ENCODE measurements at regions not wholly inside any gene's neighbourhood (a gene's known extent, or its start where the extent isn't known, plus 50 kb on each side); places are given as distances from the start of the nearest gene placed in this dataset.

- Mint-ChIP-seq H3K9me3 (peaks cover 18% of the 10 kb centered on the region), H3K4me1 (peaks cover 28% of the 10 kb centered on the region), H3K4me3 (no peak overlapping the region), H3K27ac (no peak overlapping the region), H3K36me3 (peaks cover 14% of the 10 kb centered on the region), H3K27me3 (ENCODE audit: low read depth) (peaks cover 32% of the 10 kb centered on the region)
- CTCF ChIA-PET, result no interaction called here
- ATAC-seq (no peak), DNase-seq (ENCODE audit: low spot score) (no peak)
- TF ChIP-seq ZNF512 (CRISPR knock-in tag; IDR thresholded peaks at IDR 0.05; ENCODE audit: borderline replicate concordance) (no peak), AFF4 (CRISPR knock-in tag; IDR thresholded peaks at IDR 0.05; ENCODE audit: borderline replicate concordance) (no peak), HMGA2 (CRISPR knock-in tag; IDR thresholded peaks at IDR 0.05) (no peak), RELA (CRISPR knock-in tag; IDR thresholded peaks at IDR 0.05; ENCODE audit: borderline replicate concordance) (no peak), ETV6 (CRISPR knock-in tag; IDR thresholded peaks at IDR 0.05) (no peak), E2F5 (CRISPR knock-in tag; IDR thresholded peaks at IDR 0.05) (no peak), SOX15 (CRISPR knock-in tag; IDR thresholded peaks at IDR 0.05) (no peak), ZNF416 (CRISPR knock-in tag; IDR thresholded peaks at IDR 0.05) (no peak), SMAD3 (CRISPR knock-in tag; IDR thresholded peaks at IDR 0.05; ENCODE audit: borderline replicate concordance) (no peak)
- POLR2A ChIA-PET, result no interaction called here
These were observed 206.8 kb upstream of the ARG1 start for GRCh38 chr6:131366223-131366622.

GRCh38 chr6:131367206-131367873 lies 205.7 kb upstream of the ARG1 start:
- no peak for DNase-seq (ENCODE audit: low spot score)
- H3K4me1 Mint-ChIP-seq, result peaks cover 26% of the 10 kb centered on the region
- TF ChIP-seq PREB (CRISPR knock-in tag; IDR thresholded peaks at IDR 0.05; ENCODE audit: borderline replicate concordance), result no peak
- no peak for TF ChIP-seq KAT7 (CRISPR knock-in tag; IDR thresholded peaks at IDR 0.05; ENCODE audit: borderline replicate concordance)
- TF ChIP-seq ZNF219 (CRISPR knock-in tag; IDR thresholded peaks at IDR 0.05; ENCODE audit: borderline replicate concordance), result no peak
- no peak for TF ChIP-seq CTCF (IDR thresholded peaks at IDR 0.05)
- TF ChIP-seq GRHL2 (CRISPR knock-in tag; IDR thresholded peaks at IDR 0.05; ENCODE audit: insufficient replicate concordance, severe bottlenecking), result no peak
- TF ChIP-seq ZNF281 (CRISPR knock-in tag; IDR thresholded peaks at IDR 0.05), result no peak
- TF ChIP-seq NFATC4 (CRISPR knock-in tag; IDR thresholded peaks at IDR 0.05), result no peak
- TF ChIP-seq FOXP4 (CRISPR knock-in tag; IDR thresholded peaks at IDR 0.05), result no peak
- TF ChIP-seq ATF1 (CRISPR knock-in tag; IDR thresholded peaks at IDR 0.05), result no peak
- H3K36me3 Mint-ChIP-seq, result peaks cover 14% of the 10 kb centered on the region
- H3K9me3 Mint-ChIP-seq, result peaks cover 18% of the 10 kb centered on the region
- no peak overlapping the region for H3K4me3 Mint-ChIP-seq
- no peak for ATAC-seq
- ChIA-PET POLR2A (interaction anchor here (0.7 kb wide), 1 partner anchor 20 kb away, joined by 3 read pairs; no protein-coding TSS in a partner anchor), CTCF (no interaction called here)
- no peak overlapping the region for H3K27ac Mint-ChIP-seq
- H3K27me3 Mint-ChIP-seq (ENCODE audit: low read depth), result peaks cover 29% of the 10 kb centered on the region
